BLaER1 (cell line): ENCODE measurements at regions not wholly inside any gene's neighbourhood (a gene's known extent, or its start where the extent isn't known, plus 50 kb on each side); places are given as distances from the start of the nearest gene placed in this dataset.
"Not testable (repeated sequence)": the region's sequence is repeated elsewhere in the genome, so short reads cannot be mapped to it uniquely, and the experiment has no call there.

Experiments
- H3K27ac ChIP-seq: shearing (Covaris generic); formaldehyde crosslinking; 2 replicates; pipeline ENCODE4 v1.8.1; 2022
- H3K27me3 ChIP-seq: shearing (Covaris generic); formaldehyde crosslinking; 2 replicates; pipeline ENCODE4 v1.8.1; 2022
- H3K36me3 ChIP-seq: shearing (Covaris generic); formaldehyde crosslinking; 2 replicates; pipeline ENCODE4 v1.8.1; 2022
- H3K4me1 ChIP-seq: shearing (Covaris generic); formaldehyde crosslinking; 2 replicates; pipeline ENCODE4 v1.8.1; 2022
- H3K4me2 ChIP-seq: shearing (Covaris generic); formaldehyde crosslinking; 2 replicates; pipeline ENCODE4 v1.8.1; 2022
- H3K4me3 ChIP-seq: shearing (Covaris generic); formaldehyde crosslinking; 2 replicates; pipeline ENCODE4 v1.8.1; 2022
- H3K9ac ChIP-seq: shearing (Covaris generic); formaldehyde crosslinking; 2 replicates; pipeline ENCODE4 v1.8.1; 2022
- H3K9me3 ChIP-seq: shearing (Covaris generic); formaldehyde crosslinking; 2 replicates; pipeline ENCODE4 v1.8.1; 2022
- H4K20me1 ChIP-seq: shearing (Covaris generic); formaldehyde crosslinking; 2 replicates; pipeline ENCODE4 v1.8.1; 2022
- Cebpa-rat ChIP-seq: shearing (Covaris generic); IDR thresholded peaks from 2 replicates; pipeline ENCODE4 v1.8.1; 2022

GRCh38 chr16:13727943-13728342 lies 192.0 kb upstream of the ERCC4 start:
- Histone ChIP-seq H3K36me3 (no peaks in the 10 kb centered on the region), H3K27me3 (no peaks in the 10 kb centered on the region), H3K4me1 (no peaks in the 10 kb centered on the region), H3K9ac (no peak overlapping the region), H3K4me2 (no peak overlapping the region), H3K9me3 (peaks cover 20% of the 10 kb centered on the region), H4K20me1 (no peaks in the 10 kb centered on the region), H3K4me3 (no peak overlapping the region), H3K27ac (no peak overlapping the region)
- TF ChIP-seq Cebpa-rat: no peak

- Histone ChIP-seq H4K20me1 (no peaks in the 10 kb centered on the region), H3K9me3 (peaks cover 5% of the 10 kb centered on the region; the same call in 1 of the 2 replicates), H3K36me3 (no peaks in the 10 kb centered on the region), H3K27me3 (no peaks in the 10 kb centered on the region), H3K4me2 (no peak overlapping the region), H3K4me1 (no peaks in the 10 kb centered on the region), H3K4me3 (no peak overlapping the region), H3K27ac (no peak overlapping the region), H3K9ac (no peak overlapping the region)
- TF ChIP-seq Cebpa-rat: no peak
Measured at GRCh38 chr16:13733561-13733960, 186.4 kb upstream of the ERCC4 start.

- not testable (repeated sequence) for H3K36me3 ChIP-seq, H3K4me1 ChIP-seq, H3K4me2 ChIP-seq, H3K27ac ChIP-seq, H3K4me3 ChIP-seq, H3K27me3 ChIP-seq, H3K9ac ChIP-seq, H4K20me1 ChIP-seq
- H3K9me3 ChIP-seq: peaks cover 11% of the 10 kb centered on the region
Measured at GRCh38 chr16:13739621-13740373, 180.2 kb upstream of the ERCC4 start.

- Histone ChIP-seq H3K9me3 (peaks cover 11% of the 10 kb centered on the region), H4K20me1 (no peaks in the 10 kb centered on the region), H3K27ac (no peak overlapping the region), H3K4me1 (no peaks in the 10 kb centered on the region), H3K27me3 (no peaks in the 10 kb centered on the region), H3K4me3 (no peak overlapping the region), H3K9ac (no peak overlapping the region), H3K36me3 (no peaks in the 10 kb centered on the region), H3K4me2 (no peak overlapping the region)
- TF ChIP-seq Cebpa-rat: no peak
Measured at GRCh38 chr16:13742928-13743327, 177.0 kb upstream of the ERCC4 start.

GRCh38 chr16:13743571-13743970 lies 176.4 kb upstream of the ERCC4 start:
- Histone ChIP-seq H3K27ac (no peak overlapping the region), H4K20me1 (no peaks in the 10 kb centered on the region), H3K4me2 (no peak overlapping the region), H3K4me3 (no peak overlapping the region), H3K4me1 (no peaks in the 10 kb centered on the region), H3K36me3 (no peaks in the 10 kb centered on the region), H3K9me3 (peaks cover 11% of the 10 kb centered on the region), H3K9ac (no peak overlapping the region), H3K27me3 (no peaks in the 10 kb centered on the region)
- TF ChIP-seq Cebpa-rat: no peak

- no peak overlapping the region for H3K9ac ChIP-seq
- no peak overlapping the region for H3K4me2 ChIP-seq
- no peak overlapping the region for H3K4me3 ChIP-seq
- TF ChIP-seq Cebpa-rat: no peak
- no peaks in the 10 kb centered on the region for H3K4me1 ChIP-seq
- H4K20me1 ChIP-seq: no peaks in the 10 kb centered on the region
- no peaks in the 10 kb centered on the region for H3K9me3 ChIP-seq
- no peaks in the 10 kb centered on the region for H3K27me3 ChIP-seq
- no peaks in the 10 kb centered on the region for H3K36me3 ChIP-seq
- no peak overlapping the region for H3K27ac ChIP-seq
Measured at GRCh38 chr16:13756411-13757140, 163.4 kb upstream of the ERCC4 start.

GRCh38 chr16:13766334-13766733 lies 153.6 kb upstream of the ERCC4 start:
- H3K4me1 ChIP-seq: no peaks in the 10 kb centered on the region
- no peak overlapping the region for H3K27ac ChIP-seq
- H3K36me3 ChIP-seq: no peaks in the 10 kb centered on the region
- H3K9me3 ChIP-seq: no peaks in the 10 kb centered on the region
- no peak overlapping the region for H3K9ac ChIP-seq
- no peak overlapping the region for H3K4me2 ChIP-seq
- H4K20me1 ChIP-seq: no peaks in the 10 kb centered on the region
- no peak for TF ChIP-seq Cebpa-rat
- H3K4me3 ChIP-seq: no peak overlapping the region
- H3K27me3 ChIP-seq: no peaks in the 10 kb centered on the region

GRCh38 chr16:13767215-13767614 lies 152.7 kb upstream of the ERCC4 start:
- H4K20me1 ChIP-seq: no peaks in the 10 kb centered on the region
- no peak overlapping the region for H3K4me2 ChIP-seq
- H3K27me3 ChIP-seq: no peaks in the 10 kb centered on the region
- H3K9ac ChIP-seq: no peak overlapping the region
- no peaks in the 10 kb centered on the region for H3K36me3 ChIP-seq
- no peak overlapping the region for H3K27ac ChIP-seq
- no peak overlapping the region for H3K4me3 ChIP-seq
- no peaks in the 10 kb centered on the region for H3K4me1 ChIP-seq
- no peak for TF ChIP-seq Cebpa-rat
- H3K9me3 ChIP-seq: no peaks in the 10 kb centered on the region

- no peaks in the 10 kb centered on the region for H3K27me3 ChIP-seq
- no peak overlapping the region for H3K4me2 ChIP-seq
- H3K9me3 ChIP-seq: no peaks in the 10 kb centered on the region
- H3K9ac ChIP-seq: no peak overlapping the region
- no peak overlapping the region for H3K27ac ChIP-seq
- no peaks in the 10 kb centered on the region for H4K20me1 ChIP-seq
- no peak for TF ChIP-seq Cebpa-rat
- no peaks in the 10 kb centered on the region for H3K4me1 ChIP-seq
- H3K4me3 ChIP-seq: no peak overlapping the region
- no peaks in the 10 kb centered on the region for H3K36me3 ChIP-seq
Measured at GRCh38 chr16:13768471-13768870, 151.5 kb upstream of the ERCC4 start.

- H3K4me3 ChIP-seq: no peak overlapping the region
- H3K4me2 ChIP-seq: no peak overlapping the region
- no peaks in the 10 kb centered on the region for H3K36me3 ChIP-seq
- H3K27ac ChIP-seq: no peak overlapping the region
- H3K9me3 ChIP-seq: no peaks in the 10 kb centered on the region
- no peak overlapping the region for H3K9ac ChIP-seq
- H4K20me1 ChIP-seq: no peaks in the 10 kb centered on the region
- no peaks in the 10 kb centered on the region for H3K27me3 ChIP-seq
- no peaks in the 10 kb centered on the region for H3K4me1 ChIP-seq
- TF ChIP-seq Cebpa-rat: no peak
Measured at GRCh38 chr16:13770436-13770835, 149.5 kb upstream of the ERCC4 start.
